Adrenal gland (tissue), 5 donors: ENCODE measurements at regions not wholly inside any gene's neighbourhood (a gene's known extent, or its start where the extent isn't known, plus 50 kb on each side); places are given as distances from the start of the nearest gene placed in this dataset.

Experiments
- POLR2A ChIP-seq, 2 donors: fragments of 450-650 bp; IDR thresholded peaks; one replicate each; pipeline ENCODE4 v1.6.1; 2017; ENCODE audit warnings: antibody characterized with exemption in 2 of 2, mild to moderate bottlenecking in 2 of 2, moderate library complexity in 1 of 2
- TF ChIP-seq, protein P1 (sequence below), 6 experiments: fragments of 450-650 bp in 4 of 6; fragments of 200-600 bp in 2 of 6; sonication (generic) in 1 of 6; IDR thresholded peaks; 1 replicate in 5 of 6; 2 replicates in 1 of 6; pipeline versions ENCODE4 v1.5.1 to v1.8.0; 2016 to 2021; ENCODE audit warnings: antibody characterized with exemption in 6 of 6, mild to moderate bottlenecking in 2 of 6, moderate library complexity in 1 of 6
- donor health status: DM: no; HTN: no; CAD: no.

- TF ChIP-seq, protein P1, sequence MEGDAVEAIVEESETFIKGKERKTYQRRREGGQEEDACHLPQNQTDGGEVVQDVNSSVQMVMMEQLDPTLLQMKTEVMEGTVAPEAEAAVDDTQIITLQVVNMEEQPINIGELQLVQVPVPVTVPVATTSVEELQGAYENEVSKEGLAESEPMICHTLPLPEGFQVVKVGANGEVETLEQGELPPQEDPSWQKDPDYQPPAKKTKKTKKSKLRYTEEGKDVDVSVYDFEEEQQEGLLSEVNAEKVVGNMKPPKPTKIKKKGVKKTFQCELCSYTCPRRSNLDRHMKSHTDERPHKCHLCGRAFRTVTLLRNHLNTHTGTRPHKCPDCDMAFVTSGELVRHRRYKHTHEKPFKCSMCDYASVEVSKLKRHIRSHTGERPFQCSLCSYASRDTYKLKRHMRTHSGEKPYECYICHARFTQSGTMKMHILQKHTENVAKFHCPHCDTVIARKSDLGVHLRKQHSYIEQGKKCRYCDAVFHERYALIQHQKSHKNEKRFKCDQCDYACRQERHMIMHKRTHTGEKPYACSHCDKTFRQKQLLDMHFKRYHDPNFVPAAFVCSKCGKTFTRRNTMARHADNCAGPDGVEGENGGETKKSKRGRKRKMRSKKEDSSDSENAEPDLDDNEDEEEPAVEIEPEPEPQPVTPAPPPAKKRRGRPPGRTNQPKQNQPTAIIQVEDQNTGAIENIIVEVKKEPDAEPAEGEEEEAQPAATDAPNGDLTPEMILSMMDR (IDR thresholded peaks at IDR 0.05), result no peak
- TF ChIP-seq POLR2A (IDR thresholded peaks at IDR 0.05), result no peak
Measured at GRCh38 chr14:98498019-98498885, 773.7 kb downstream of the BCL11B start.
